ENCODE measurements at regions not wholly inside any gene's neighbourhood (a gene's known extent, or its start where the extent isn't known, plus 50 kb on each side); places are given as distances from the start of the nearest gene placed in this dataset.

GRCh38 chr20:22513574-22513973 is 70.8 kb downstream of the FOXA2 start:
- no peak for TF ChIP-seq MAX (IDR thresholded peaks at IDR 0.05; ENCODE audit: low read depth, low read length)
- no peak for TF ChIP-seq CTCF (IDR thresholded peaks at IDR 0.05; ENCODE audit: low read depth, low read length)

Data from NB4 (cell line).